PC-9 (cell line): ENCODE measurements at regions not wholly inside any gene's neighbourhood (a gene's known extent, or its start where the extent isn't known, plus 50 kb on each side); places are given as distances from the start of the nearest gene placed in this dataset.

ENCODE experiments used
- BruUV-seq: library from RNA; stranded (reverse); fragments of 400-500 nt; replicated peaks from 2 replicates; lab custom pipeline; 2021; lab: Mats Ljungman, UMichigan
- CTCF ChIA-PET: fragments of 300-600 bp; sonication (Branson Sonifier 250); formaldehyde crosslinking; loops from one replicate; lab custom pipeline; 2022; ENCODE audit warnings: antibody characterized with exemption; lab: Charles Lee
- POLR2A ChIA-PET: fragments of 300-600 bp; sonication (Branson Sonifier 250); formaldehyde crosslinking; loops from one replicate; lab custom pipeline; 2022; ENCODE audit warnings: antibody characterized with exemption; ENCODE audit not compliant: unreplicated experiment; lab: Charles Lee
- DNase-seq, 2 experiments: peaks; one replicate each; pipeline versions ENCODE4 v3.0.0 to v3.0.0-alpha.2; 2015 to 2022; ENCODE audit warnings: mixed read lengths in 1 of 2
- H2AFZ ChIP-seq: fragments of 200-600 bp; sonication (generic); 2 replicates; pipeline ENCODE4 v1.8.1; 2017; ENCODE audit warnings: antibody characterized with exemption
- H3F3A ChIP-seq: fragments of 200-600 bp; sonication (generic); 2 replicates; pipeline ENCODE4 v1.8.1; 2017; ENCODE audit warnings: antibody characterized with exemption, mild to moderate bottlenecking, low read depth; ENCODE audit not compliant: insufficient read depth
- H3K27ac ChIP-seq: fragments of 200-600 bp; sonication (generic); 2 replicates; pipeline ENCODE4 v1.6.1; 2016; ENCODE audit warnings: mixed run types
- H3K27me3 ChIP-seq: fragments of 200-600 bp; sonication (generic); 2 replicates; pipeline ENCODE4 v1.6.1; 2016; ENCODE audit warnings: low read depth, mixed run types; ENCODE audit not compliant: insufficient read depth
- H3K36me3 ChIP-seq: fragments of 200-600 bp; sonication (generic); 2 replicates; pipeline ENCODE4 v1.6.1; 2016; ENCODE audit warnings: low read depth, mixed run types
- H3K4me1 ChIP-seq: fragments of 200-600 bp; sonication (generic); replicated peaks from 2 replicates; pipeline ENCODE4 v1.6.1; 2016; ENCODE audit warnings: mixed run types; ENCODE audit not compliant: insufficient read depth
- H3K4me2 ChIP-seq: fragments of 200-600 bp; sonication (generic); 2 replicates; pipeline ENCODE4 v1.6.1; 2017; ENCODE audit warnings: mixed run types
- H3K4me3 ChIP-seq: fragments of 200-600 bp; sonication (generic); 2 replicates; pipeline ENCODE4 v1.6.1; 2016; ENCODE audit warnings: mixed run types
- H3K79me2 ChIP-seq: fragments of 200-600 bp; sonication (generic); 2 replicates; pipeline ENCODE4 v1.6.1; 2017; ENCODE audit warnings: low read depth, mixed run types
- H3K9me2 ChIP-seq: fragments of 200-600 bp; sonication (generic); 2 replicates; pipeline ENCODE4 v1.8.1; 2017; ENCODE audit warnings: mild to moderate bottlenecking; ENCODE audit not compliant: insufficient read depth
- H3K9me3 ChIP-seq: fragments of 200-600 bp; sonication (generic); 2 replicates; pipeline ENCODE4 v1.8.1; 2016; ENCODE audit warnings: low read depth; ENCODE audit not compliant: insufficient read depth
- H4K20me1 ChIP-seq: fragments of 200-600 bp; sonication (generic); 2 replicates; pipeline ENCODE4 v1.8.1; 2017; ENCODE audit not compliant: insufficient read depth
- EZH2 ChIP-seq: fragments of 200-600 bp; sonication (generic); IDR thresholded peaks from 2 replicates; pipeline ENCODE4 v1.8.0; 2017; ENCODE audit warnings: antibody characterized with exemption, low read depth
- intact Hi-C: fragments of 100-400 bp; cut with micrococcal nuclease; formaldehyde crosslinking; loops from one replicate; pipeline ENCODE4 v1.10.0; 2022; ENCODE audit not compliant: unreplicated experiment
- TF ChIP-seq, protein P1 (sequence below): fragments of 200-600 bp; sonication (generic); conservative IDR thresholded peaks from 2 replicates; pipeline ENCODE4 v1.6.1; 2017; ENCODE audit warnings: mixed run types, antibody characterized with exemption, mild to moderate bottlenecking, moderate library complexity

DNA sequence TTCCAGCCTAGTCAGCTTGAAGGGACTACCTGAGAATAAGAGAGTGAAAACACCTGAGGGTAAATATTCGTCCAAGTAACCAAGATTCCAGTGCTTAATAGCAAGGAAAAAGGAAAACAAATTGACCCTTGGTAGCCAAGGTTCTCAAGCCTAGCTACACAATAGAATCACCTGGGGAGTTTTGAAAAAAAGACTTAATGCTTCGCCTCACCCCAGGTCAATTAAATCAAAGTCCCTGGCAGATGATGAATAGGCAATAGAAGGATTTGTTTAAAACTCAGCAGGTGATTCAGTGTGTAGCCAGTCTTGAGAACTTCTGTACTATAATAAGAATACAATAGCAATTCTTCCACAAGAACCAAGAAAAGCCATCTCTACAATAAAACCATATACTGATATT lies 500.2 kb downstream of the XIRP2 start:
- H4K20me1 ChIP-seq: no peaks in the 10 kb centered on the region
- no peaks in the 10 kb centered on the region for H3K27me3 ChIP-seq
- no peak overlapping the region for H2AFZ ChIP-seq
- DNase-seq: no peak
- no peak overlapping the region for H3K4me2 ChIP-seq
- no peaks in the 10 kb centered on the region for H3K36me3 ChIP-seq
- H3K9me3 ChIP-seq: no peaks in the 10 kb centered on the region
- intact Hi-C loops: no loop called here
- no peaks in the 10 kb centered on the region for H3K79me2 ChIP-seq
- H3F3A ChIP-seq: no peaks in the 10 kb centered on the region
- TF ChIP-seq EZH2: no peak
- TF ChIP-seq, protein P1, sequence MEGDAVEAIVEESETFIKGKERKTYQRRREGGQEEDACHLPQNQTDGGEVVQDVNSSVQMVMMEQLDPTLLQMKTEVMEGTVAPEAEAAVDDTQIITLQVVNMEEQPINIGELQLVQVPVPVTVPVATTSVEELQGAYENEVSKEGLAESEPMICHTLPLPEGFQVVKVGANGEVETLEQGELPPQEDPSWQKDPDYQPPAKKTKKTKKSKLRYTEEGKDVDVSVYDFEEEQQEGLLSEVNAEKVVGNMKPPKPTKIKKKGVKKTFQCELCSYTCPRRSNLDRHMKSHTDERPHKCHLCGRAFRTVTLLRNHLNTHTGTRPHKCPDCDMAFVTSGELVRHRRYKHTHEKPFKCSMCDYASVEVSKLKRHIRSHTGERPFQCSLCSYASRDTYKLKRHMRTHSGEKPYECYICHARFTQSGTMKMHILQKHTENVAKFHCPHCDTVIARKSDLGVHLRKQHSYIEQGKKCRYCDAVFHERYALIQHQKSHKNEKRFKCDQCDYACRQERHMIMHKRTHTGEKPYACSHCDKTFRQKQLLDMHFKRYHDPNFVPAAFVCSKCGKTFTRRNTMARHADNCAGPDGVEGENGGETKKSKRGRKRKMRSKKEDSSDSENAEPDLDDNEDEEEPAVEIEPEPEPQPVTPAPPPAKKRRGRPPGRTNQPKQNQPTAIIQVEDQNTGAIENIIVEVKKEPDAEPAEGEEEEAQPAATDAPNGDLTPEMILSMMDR: no peak
- H3K27ac ChIP-seq: no peak overlapping the region
- no TSS peak for BruUV-seq
- POLR2A ChIA-PET: no interaction called here
- CTCF ChIA-PET: no interaction called here
- no peak overlapping the region for H3K4me3 ChIP-seq
- H3K9me2 ChIP-seq: no peaks in the 10 kb centered on the region
- H3K4me1 ChIP-seq: no peaks in the 10 kb centered on the region

DNA sequence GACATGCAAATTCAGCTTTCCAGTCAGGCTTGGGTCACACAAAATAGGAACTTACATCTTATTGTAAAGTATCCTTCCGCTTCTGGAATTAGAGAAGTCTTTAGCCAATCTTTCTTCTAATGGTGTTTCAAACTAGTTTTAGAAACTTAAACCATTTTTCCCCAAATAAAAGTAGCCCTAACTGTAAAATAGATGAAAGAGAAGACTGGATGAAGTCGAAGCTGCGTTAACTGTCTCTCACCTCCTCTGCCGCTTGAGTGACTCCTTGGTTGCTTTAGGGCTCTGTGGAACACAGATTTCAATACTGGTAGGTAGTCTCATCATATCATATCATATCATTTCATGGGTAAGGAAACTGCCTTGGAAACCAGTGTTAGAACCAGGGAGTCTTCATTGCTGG lies 498.4 kb downstream of the XIRP2 start:
- Histone ChIP-seq H3K36me3 (no peaks in the 10 kb centered on the region), H4K20me1 (no peaks in the 10 kb centered on the region), H3K27me3 (no peaks in the 10 kb centered on the region), H3K4me2 (no peak overlapping the region), H3K9me3 (no peaks in the 10 kb centered on the region), H3K4me1 (no peaks in the 10 kb centered on the region), H3K27ac (no peak overlapping the region), H3K79me2 (no peaks in the 10 kb centered on the region), H3K9me2 (no peaks in the 10 kb centered on the region), H3K4me3 (no peak overlapping the region), H3F3A (no peaks in the 10 kb centered on the region), H2AFZ (no peak overlapping the region)
- ChIA-PET POLR2A (no interaction called here), CTCF (no interaction called here)
- TF ChIP-seq EZH2: no peak
- TF ChIP-seq, protein P1: no peak
- DNase-seq: no peak
- BruUV-seq: no TSS peak
- intact Hi-C loops: no loop called here

DNA sequence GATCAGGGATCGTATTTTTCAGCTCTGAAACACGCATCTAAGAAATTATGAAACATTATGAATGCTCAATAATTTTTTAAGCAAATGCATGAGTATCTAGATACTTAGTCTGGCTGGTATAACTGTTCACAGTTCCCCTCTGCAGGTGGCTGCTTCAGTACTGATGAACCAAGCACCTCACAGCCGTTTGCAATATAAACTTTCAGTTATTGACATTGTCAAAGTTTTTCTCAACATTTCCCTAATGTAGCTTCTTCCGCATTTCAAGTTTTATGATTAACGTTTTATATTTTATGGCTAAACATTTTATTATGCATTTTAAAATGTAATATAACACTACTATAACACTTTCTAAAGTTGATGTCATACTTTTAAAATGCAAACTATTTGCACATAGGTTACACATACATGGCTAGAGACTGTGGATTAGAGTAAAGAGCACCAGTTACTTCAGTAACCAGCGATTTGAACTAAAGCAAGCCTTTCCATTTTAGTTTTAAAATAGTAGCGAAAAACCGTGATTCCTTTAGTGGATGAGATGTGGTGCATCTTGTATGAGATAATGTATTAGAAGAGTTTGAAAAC lies 495.4 kb downstream of the XIRP2 start:
- CTCF ChIA-PET: no interaction called here
- TF ChIP-seq, protein P1: no peak
- no peak for TF ChIP-seq EZH2
- Histone ChIP-seq H3K4me1 (no peaks in the 10 kb centered on the region), H2AFZ (no peak overlapping the region), H3K27me3 (no peaks in the 10 kb centered on the region), H4K20me1 (no peaks in the 10 kb centered on the region), H3K4me3 (no peak overlapping the region), H3K27ac (no peak overlapping the region), H3F3A (no peaks in the 10 kb centered on the region), H3K36me3 (no peaks in the 10 kb centered on the region), H3K9me2 (no peaks in the 10 kb centered on the region), H3K79me2 (no peaks in the 10 kb centered on the region), H3K9me3 (no peaks in the 10 kb centered on the region), H3K4me2 (no peak overlapping the region)
- no TSS peak for BruUV-seq
- POLR2A ChIA-PET: no interaction called here
- intact Hi-C loops: no loop called here
- no peak for DNase-seq
